ENCODE measurements at regions not wholly inside any gene's neighbourhood (a gene's known extent, or its start where the extent isn't known, plus 50 kb on each side); places are given as distances from the start of the nearest gene placed in this dataset.

GRCh38 chr9:99718631-99719030 is 103.1 kb upstream of the NR4A3 start:
- intact Hi-C loops (cut with micrococcal nuclease) = no loop called here

GRCh38 chr9:99720455-99721050 is 101.1 kb upstream of the NR4A3 start:
- Histone ChIP-seq H3K9me3 (replicated peaks) (no peaks in the 10 kb centered on the region), H3K4me3 (peak overlapping the region; percentile 43), H3K27me3 (ENCODE audit: low read depth) (no peaks in the 10 kb centered on the region), H3K4me1 (no peaks in the 10 kb centered on the region), H3K36me3 (no peaks in the 10 kb centered on the region), H3K27ac (replicated peaks) (peak overlapping the region; percentile 37)
- intact Hi-C loops (cut with micrococcal nuclease) = no loop called here
- TF ChIP-seq CTCF (IDR thresholded peaks at IDR 0.05; ENCODE audit: borderline replicate concordance) = no peak
- no peak for DNase-seq

More at GRCh38 chr9:99718631-99719030, 103.1 kb upstream of the NR4A3 start:
- H3K9me3 ChIP-seq (replicated peaks) = no peaks in the 10 kb centered on the region
- no peak overlapping the region for H3K4me3 ChIP-seq
- H3K4me1 ChIP-seq = no peaks in the 10 kb centered on the region
- no peak for DNase-seq
- H3K27me3 ChIP-seq (ENCODE audit: low read depth) = no peaks in the 10 kb centered on the region
- no peaks in the 10 kb centered on the region for H3K36me3 ChIP-seq
- no peak overlapping the region for H3K27ac ChIP-seq (replicated peaks)
- no peak for TF ChIP-seq CTCF (IDR thresholded peaks at IDR 0.05; ENCODE audit: borderline replicate concordance)

GRCh38 chr9:99721898-99722297 is 99.8 kb upstream of the NR4A3 start:
- Histone ChIP-seq H3K27me3 (ENCODE audit: low read depth) (no peaks in the 10 kb centered on the region), H3K36me3 (no peaks in the 10 kb centered on the region), H3K27ac (replicated peaks) (no peak overlapping the region), H3K4me1 (peaks cover 5% of the 10 kb centered on the region), H3K9me3 (replicated peaks) (no peaks in the 10 kb centered on the region), H3K4me3 (no peak overlapping the region)
- TF ChIP-seq CTCF (IDR thresholded peaks at IDR 0.05; ENCODE audit: borderline replicate concordance) = no peak
- intact Hi-C loops (cut with micrococcal nuclease) = no loop called here
- DNase-seq = no peak

GRCh38 chr9:99722877-99723276 is 98.8 kb upstream of the NR4A3 start:
- Histone ChIP-seq H3K27me3 (ENCODE audit: low read depth) (no peaks in the 10 kb centered on the region), H3K27ac (replicated peaks) (no peak overlapping the region), H3K4me3 (no peak overlapping the region), H3K4me1 (peaks cover 8% of the 10 kb centered on the region), H3K9me3 (replicated peaks) (no peaks in the 10 kb centered on the region), H3K36me3 (no peaks in the 10 kb centered on the region)
- no peak for DNase-seq
- intact Hi-C loops (cut with micrococcal nuclease) = no loop called here
- no peak for TF ChIP-seq CTCF (IDR thresholded peaks at IDR 0.05; ENCODE audit: borderline replicate concordance)

GRCh38 chr9:99724640-99725039 is 97.0 kb upstream of the NR4A3 start:
- H3K4me3 ChIP-seq = no peak overlapping the region
- H3K9me3 ChIP-seq (replicated peaks) = no peaks in the 10 kb centered on the region
- H3K4me1 ChIP-seq = peaks cover 8% of the 10 kb centered on the region
- intact Hi-C loops (cut with micrococcal nuclease) = no loop called here
- no peak for TF ChIP-seq CTCF (IDR thresholded peaks at IDR 0.05; ENCODE audit: borderline replicate concordance)
- no peak for DNase-seq
- no peaks in the 10 kb centered on the region for H3K27me3 ChIP-seq (ENCODE audit: low read depth)
- no peak overlapping the region for H3K27ac ChIP-seq (replicated peaks)
- H3K36me3 ChIP-seq = no peaks in the 10 kb centered on the region

All from left ventricle myocardium inferior (tissue), 1 donor.